ENCODE measurements at regions not wholly inside any gene's neighbourhood (a gene's known extent, or its start where the extent isn't known, plus 50 kb on each side); places are given as distances from the start of the nearest gene placed in this dataset.
A peak's percentile ranks its signal among the peaks of the same experiment; 100 is the strongest.

DNA sequence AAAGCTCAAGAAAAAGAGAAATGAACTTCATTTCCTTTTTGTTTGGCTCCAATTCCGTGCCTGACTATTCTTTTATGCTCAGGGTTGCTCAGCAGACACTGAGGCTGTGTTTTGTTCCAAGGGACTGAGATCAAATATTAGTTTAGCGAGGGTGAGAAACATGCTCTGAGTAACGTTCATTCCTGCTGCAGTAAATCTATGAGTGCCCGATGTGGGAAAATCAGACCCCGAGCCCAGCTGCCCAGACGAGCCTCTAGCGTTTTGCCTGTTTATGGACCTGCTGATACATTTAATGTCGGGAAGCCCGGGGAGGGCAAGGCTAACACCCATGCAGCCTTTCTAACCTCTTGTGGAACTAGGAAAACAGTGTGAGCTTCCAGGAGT, 119.2 kb downstream of the VAPA start:
- no peak for DNase-seq (ENCODE audit: low read depth)

- DNase-seq (ENCODE audit: low read depth): no peak
These were observed 121.6 kb downstream of the VAPA start for GRCh38 chr18:10035281-10035991.

DNA sequence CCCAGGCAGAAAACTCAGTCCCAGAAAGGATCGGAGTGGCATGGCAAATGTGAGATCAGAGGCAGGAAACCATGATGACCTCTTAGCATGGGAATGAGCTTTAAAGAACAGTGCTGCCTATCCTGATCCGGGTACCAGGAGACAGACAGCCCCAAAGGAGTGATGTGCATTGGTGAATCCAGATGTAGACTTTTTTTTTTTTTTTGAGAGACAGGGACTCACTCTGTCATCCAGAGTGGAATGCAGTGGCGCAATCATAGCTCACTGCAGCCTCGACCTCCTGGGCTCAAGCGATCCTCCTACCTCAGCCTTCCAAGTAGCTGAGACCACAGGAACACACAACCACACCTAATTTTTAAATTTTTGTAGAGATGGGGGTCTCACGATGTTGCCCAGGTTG, 122.7 kb downstream of the VAPA start:
- DNase-seq (ENCODE audit: low read depth): no peak

DNA sequence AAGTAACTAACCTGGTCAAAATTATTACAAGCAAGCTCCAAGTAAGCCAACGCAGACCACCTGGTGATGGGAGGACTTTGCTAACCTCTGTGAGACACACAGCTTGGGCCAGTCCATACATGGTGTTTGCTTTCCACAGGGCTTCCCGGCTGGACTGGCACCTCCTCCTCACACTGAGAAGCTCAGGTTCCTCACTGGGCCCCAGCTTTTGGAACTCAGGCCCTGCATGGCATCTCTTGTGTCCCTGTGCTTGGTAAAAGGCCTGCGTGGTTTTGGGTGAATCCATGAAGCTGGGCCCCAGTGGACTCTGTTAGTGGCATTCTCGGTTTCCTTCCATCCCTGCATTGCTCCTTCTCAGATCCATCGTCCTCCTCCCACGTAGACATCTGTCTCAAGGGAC, 123.4 kb downstream of the VAPA start:
- DNase-seq (ENCODE audit: low read depth): no peak

DNA sequence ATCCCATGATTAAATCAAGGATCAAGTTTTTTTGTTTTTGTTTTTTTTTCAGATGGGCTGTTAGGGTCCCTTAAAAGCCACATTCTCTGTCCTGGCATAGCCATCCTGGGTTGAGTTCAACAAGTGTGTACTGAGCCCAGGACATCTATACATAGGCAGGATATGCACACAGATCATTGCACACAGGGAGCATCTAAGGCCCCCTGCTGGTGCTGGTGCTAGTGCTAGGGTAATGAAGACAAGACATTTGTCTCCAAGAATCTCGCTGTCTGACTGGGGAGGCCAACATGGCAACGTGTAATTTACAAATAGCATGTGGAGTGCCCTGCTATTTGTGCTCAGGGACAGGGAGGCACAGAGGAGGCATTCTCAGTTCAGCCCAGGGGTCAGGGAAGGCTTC, 124.5 kb downstream of the VAPA start:
- no peak for DNase-seq (ENCODE audit: low read depth)

DNA sequence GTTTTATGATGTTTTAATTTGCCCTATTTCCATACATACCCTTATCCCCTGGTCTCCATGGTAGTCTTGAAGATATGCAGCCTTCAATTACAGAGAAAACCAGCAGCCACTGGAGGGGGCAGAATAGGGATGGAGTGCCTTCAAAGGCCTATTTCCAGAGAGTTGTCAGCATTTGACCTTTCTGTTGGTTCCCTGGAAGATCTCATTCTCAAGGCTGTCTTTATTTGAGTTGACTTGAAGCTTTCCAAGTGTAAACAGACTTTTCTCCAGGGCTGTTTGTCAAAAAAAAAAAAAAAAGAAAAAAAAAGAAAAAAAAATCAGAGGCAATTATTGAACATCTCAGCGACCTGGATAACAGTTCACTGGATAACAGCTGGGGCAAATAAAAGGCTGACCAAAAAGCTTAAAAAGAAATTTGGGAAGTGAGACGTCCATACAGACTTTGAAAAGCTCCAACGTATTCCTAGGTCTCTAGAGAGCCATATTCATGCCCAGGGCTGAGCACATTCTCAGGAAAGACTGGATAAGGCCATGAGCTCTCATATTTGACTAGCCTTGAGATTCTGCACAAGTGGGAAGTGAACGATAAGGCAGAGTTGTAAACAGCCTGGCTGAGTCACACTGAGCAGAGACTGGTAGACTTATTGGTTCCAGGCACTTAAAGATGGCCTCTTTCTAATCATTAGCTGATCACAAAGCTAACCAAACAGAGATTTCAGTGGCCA, 126.6 kb downstream of the VAPA start:
- DNase-seq (ENCODE audit: low read depth): no peak

- peak; percentile 57 for DNase-seq (ENCODE audit: low read depth)
These were observed 127.4 kb downstream of the VAPA start for GRCh38 chr18:10041180-10041579.

- no peak for DNase-seq (ENCODE audit: low read depth)
These were observed 128.7 kb downstream of the VAPA start for GRCh38 chr18:10042492-10042891.

GRCh38 chr18:10044054-10044453, 130.2 kb downstream of the VAPA start:
- no peak for DNase-seq (ENCODE audit: low read depth)

DNA sequence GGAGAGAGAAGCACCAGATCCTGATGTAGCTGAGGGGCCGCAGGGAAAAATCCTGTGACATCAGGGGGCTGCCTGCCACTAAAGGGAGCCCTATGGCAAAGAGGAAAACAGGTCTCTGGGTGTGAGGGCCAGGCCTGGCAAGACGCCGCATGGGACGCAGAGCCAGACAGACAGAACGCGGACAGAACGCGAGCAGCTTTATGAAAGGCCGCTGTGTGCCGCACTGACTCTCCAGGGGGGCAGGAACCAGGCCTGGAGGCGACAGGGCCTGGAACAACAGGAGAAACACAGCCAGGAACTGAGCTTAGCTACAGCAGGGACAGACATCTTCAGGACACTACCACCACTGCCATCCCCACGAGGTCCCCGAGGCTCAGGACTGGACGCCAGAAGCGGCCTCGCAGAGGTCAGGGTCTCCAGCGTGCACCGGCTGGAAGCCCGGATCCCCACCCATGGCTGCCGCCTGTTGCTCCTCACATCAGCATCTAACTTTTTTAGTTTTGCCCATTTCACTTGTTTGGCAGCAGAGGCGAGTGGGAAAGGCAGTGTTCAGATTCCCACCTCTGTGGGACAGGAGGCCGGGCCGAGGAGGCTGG, 131.6 kb downstream of the VAPA start:
- no peak for DNase-seq (ENCODE audit: low read depth)

DNA sequence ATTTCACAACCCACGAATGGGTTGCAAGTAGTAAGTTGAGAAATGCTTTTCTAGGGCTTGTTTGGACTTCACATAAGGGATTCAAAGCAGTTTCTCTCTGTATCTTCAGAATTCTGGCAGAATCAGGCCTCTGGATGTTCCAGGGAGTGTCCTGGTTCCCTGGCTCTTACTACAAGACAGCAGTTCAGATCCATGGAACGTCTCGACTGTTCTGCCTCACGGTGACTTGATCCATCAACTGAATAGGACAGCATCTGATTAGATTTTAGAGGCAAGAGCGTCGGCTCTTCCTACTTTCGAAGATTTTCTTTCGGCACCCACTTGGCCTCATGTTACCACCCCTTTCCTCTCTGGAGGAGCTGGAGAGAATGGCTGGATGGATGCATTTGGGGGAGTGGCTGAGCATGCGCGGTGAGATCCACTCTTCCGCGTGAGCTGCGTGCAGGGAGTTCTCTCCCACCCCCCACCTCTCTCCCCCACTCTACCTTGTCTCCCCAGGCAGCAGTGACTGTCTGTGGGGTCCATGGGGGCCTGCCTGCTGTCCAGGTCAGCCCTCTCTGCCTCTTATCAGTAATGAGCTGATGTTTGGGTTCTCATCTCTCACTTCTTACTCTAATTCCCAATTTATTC, 132.5 kb downstream of the VAPA start:
- DNase-seq (ENCODE audit: low read depth): no peak

GRCh38 chr18:10047237-10047636, 133.4 kb downstream of the VAPA start:
- DNase-seq (ENCODE audit: low read depth): peak; percentile 42

DNA sequence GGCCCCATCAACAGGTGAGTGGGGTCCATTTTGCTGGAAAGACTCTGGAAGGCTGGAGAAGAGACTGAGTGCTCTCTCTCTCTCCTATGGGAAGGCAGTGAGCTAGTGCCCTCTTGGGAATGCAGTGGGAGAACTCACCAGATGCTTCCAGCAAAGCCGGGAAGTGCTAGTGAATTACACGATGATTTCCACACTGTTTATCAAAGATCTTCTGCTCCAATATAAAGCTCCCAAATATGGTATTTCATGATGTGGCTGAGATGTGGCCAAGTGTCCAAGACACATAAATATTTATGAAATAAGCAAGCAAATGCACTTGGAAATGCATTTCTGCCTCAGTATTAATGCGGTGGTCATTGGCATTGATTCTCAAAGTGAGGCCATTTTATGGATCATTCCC, 135.9 kb downstream of the VAPA start:
- no peak for DNase-seq (ENCODE audit: low read depth)

- no peak for DNase-seq (ENCODE audit: low read depth)
These were observed 137.1 kb downstream of the VAPA start for GRCh38 chr18:10050956-10051355.

DNA sequence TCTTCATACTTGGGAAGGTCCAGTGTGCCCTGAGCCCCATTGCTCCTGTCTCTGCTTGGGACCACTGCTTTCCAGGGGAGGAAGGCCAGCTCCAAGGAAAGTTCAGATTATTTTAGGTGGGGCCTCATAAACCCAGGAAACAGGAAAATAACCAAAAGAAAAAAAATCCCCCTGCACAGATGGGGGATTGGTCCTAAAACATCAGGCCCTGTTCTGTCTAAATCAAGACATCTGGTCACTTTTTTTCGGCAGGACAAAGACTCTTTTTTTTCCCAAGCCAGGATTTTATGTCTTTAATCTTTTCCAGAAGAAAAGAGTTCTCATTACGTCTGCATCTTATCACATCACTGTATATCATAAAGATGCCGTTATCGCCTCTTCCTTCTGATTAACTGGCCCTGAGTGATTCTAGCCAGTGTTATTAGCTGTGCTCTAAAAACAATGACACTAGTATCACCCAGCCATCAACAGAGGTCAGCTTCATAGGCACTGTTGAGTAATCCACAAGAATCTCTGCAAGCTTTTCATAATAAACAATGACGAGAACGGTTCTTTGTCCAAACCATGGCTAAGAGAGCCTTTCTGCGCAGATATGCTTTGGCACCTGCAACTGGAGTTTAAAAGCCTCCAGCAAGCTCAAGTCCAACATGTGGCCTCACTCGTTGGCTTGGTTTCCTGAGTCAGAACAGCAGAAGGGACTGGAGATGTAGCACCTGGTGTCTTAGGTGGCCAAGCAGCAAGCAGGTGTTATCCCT, 138.2 kb downstream of the VAPA start:
- peak; percentile 76 for DNase-seq (ENCODE audit: low read depth)

DNA sequence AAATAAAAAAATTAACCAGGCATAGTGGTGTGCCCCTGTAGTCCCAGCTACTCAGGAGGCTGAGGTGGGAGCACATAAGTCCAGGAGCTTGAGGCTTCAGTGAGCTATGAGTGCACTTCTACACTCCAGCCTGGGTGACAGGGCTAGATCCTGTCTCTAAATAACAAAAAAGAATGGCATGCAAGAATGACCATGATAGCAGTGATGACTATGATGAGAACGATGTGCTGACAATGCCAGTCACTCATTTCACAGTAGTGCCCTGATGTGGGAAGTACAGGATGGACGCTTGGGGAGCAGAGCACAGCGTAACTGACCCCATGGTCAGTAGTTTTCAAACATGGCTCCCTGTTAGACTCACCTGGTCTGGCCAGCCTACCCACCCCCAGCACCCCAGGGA, 139.1 kb downstream of the VAPA start:
- DNase-seq (ENCODE audit: low read depth): no peak

DNA sequence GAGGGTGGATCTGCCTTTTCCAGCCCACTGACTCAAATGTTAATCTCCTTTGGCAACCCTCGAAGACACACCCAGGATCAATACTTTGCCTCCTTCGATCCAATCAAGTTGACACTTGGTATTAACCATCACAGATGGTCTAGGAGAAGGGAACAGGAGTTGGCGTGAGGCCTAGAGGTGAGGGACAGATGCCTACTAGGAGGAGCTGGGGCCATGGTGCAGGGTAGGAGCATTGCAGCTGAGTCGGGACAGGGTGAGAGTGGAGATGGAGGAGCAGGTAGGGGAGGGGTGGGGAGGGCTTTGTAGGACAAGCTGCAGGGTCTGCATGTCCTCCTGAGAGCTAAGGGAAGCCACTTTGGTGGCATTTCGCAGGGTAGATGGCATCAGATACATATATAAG, 140.0 kb downstream of the VAPA start:
- DNase-seq (ENCODE audit: low read depth): no peak

GRCh38 chr18:10054366-10054765, 140.6 kb downstream of the VAPA start:
- no peak for DNase-seq (ENCODE audit: low read depth)

DNA sequence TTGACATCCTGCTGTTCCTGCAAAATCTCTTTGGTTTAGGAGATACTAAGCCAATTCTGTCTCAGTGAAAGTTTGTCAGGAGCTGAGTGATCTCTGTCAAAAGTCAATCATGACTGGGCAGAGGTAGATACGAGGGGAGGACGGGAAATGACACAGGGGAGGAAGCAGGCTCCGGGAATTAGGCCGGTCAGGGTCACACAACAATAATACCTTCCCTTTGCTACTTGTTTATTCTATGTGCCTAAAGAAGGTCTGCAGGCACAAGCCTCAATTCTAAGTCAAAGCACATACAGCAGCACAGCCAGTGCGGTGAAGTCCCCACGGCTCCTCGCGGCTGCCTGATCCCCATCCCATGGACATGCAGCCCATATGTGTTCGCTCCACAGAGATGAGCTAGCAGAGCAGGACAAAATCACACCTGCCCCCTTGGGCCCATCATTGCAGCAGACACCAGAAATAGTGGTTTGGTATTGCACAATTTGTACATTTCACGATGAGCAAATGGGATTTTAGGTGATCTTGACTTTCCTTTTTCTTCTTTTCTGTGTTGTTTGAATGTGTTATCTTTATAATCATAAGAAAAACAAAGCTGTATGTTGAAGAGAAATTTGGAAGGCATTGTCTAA, 141.4 kb downstream of the VAPA start:
- DNase-seq (ENCODE audit: low read depth): no peak

DNA sequence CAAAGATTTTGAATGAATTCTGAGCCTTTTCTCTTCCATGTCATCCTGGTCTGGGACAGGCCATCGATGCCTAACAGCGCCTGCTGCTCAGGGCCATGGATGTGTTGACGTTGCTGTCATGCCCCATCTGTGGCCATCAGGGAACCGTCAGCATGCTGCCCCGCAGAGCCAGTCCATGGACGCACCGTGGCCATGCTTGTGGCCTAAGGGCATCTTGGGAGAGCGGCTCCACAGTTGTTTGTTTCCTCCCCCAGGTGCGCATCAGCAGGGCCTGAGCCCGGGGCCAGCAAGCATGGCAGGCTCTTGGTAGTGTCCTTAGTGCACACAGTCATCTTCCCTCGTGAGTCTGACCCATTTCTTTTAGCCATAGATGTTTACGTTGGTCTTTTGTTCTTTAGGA, 142.7 kb downstream of the VAPA start:
- no peak for DNase-seq (ENCODE audit: low read depth)

DNA sequence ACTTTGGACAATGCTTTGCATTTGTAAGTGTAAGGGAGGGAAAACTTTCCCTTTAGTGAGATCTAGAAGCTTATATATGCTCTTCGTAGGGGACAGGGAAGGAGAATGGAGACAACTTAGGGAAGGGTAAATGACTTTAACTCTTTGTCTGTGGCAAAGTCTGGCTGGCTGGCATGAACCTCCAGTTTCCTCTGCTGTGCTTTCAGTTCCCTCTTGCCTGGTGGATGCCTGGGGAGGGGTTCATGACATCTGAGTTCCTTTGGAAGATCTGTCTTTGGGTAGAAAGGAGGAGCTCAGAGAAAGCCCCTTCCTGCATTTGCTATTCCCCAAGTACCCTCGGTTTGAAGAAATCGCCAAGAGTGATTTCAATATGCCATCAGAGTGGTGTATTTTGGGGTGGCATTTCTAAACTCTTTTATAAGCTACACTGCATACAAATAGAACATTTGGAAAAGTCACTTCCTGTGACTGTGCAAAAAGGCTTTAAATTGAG, 143.6 kb downstream of the VAPA start:
- no peak for DNase-seq (ENCODE audit: low read depth)
